Tongue (tissue), 1 donor: ENCODE measurements at regions not wholly inside any gene's neighbourhood (a gene's known extent, or its start where the extent isn't known, plus 50 kb on each side); places are given as distances from the start of the nearest gene placed in this dataset.
A peak's percentile ranks its signal among the peaks of the same experiment; 100 is the strongest.
"Not testable (repeated sequence)": the region's sequence is repeated elsewhere in the genome, so short reads cannot be mapped to it uniquely, and the experiment has no call there.

ENCODE experiments used
- DNase-seq: peaks from one replicate; pipeline ENCODE4 v3.0.0-alpha.2; 2015

DNA sequence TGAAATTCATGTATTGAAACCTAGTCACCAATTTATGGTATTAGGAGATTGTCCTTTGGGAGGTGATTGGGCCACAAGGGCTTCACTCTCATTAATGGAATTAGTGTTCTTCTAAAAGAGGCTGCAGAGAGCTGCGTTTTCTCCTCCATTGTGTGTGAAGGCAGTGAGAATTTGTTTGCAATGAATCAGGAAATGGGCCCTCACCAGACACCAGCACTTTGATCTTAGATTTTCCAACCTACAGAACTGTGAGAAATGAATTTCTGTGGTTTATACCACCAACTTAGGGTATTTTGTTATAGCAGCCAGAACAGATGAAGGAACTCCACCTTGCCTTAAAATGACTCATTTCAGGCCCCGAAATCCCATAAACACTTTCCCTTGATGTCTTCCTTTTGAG, 544.2 kb downstream of the RWDD3 start:
- DNase-seq, result no peak

- DNase-seq, result no peak
Observed at GRCh38 chr1:95780836-95781235, 546.8 kb downstream of the RWDD3 start.

- DNase-seq, result no peak
Observed at GRCh38 chr1:95790136-95790535, 556.1 kb downstream of the RWDD3 start.

DNA sequence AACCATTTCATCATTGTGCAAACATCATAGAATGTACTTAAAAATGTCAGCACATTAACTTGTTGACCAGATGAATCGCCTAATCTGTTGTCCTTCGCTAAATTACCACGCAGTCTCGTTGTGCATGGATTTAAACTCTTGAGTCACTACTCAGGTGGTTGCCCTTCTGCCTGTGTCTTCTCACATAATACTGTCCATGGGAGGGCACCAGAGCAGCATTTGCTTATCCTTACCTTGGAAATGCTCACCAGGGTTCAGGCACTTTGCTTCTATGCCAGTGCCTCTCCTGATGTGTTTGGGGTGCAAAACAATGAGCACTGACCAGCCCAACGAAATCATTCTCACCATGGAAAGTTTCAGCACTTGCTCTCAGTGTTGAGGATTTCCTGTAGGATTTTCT, 559.9 kb downstream of the RWDD3 start:
- no peak for DNase-seq

GRCh38 chr1:95797761-95798160, 563.8 kb downstream of the RWDD3 start:
- not testable (repeated sequence) for DNase-seq

- DNase-seq, result no peak
Observed at GRCh38 chr1:95806171-95806570, 572.2 kb downstream of the RWDD3 start.

DNA sequence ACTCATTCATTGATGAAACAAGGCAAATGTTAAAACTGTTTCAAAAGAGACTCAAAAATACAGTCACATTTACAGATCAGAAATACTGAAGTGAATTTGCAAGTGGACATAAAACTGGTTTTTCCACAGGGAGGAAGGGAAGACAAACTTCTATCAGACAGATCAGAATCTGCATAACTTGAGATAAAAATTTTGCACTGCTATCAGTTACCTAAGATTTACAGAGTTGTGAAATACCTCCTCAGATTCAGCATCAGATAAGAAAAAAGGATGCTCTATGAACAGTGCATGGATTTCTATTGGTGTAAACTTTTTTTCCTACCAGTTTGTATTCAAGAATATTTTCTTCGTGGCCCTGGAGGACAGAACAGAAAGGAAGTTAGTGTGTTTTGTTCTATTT, 575.4 kb downstream of the RWDD3 start:
- no peak for DNase-seq

DNA sequence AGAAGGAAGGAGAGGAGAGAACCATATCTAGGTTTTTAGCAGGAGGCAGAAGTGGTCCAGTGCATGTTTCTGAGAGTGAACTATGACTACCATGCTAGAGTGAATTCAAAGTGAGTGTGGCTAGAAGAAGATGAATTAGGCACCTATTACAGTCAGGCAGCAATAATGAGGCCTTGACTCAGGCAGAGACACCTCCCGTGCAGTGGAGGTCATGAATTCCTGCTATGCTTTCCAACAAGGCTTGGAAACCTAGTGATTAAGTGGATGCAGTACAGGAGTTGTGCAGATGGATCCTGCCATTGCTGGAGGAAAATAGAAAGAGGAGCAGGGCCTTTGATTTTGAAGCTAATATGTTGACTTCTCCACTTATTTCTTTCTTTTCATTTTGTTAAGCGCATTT, 581.5 kb downstream of the RWDD3 start:
- no peak for DNase-seq

DNA sequence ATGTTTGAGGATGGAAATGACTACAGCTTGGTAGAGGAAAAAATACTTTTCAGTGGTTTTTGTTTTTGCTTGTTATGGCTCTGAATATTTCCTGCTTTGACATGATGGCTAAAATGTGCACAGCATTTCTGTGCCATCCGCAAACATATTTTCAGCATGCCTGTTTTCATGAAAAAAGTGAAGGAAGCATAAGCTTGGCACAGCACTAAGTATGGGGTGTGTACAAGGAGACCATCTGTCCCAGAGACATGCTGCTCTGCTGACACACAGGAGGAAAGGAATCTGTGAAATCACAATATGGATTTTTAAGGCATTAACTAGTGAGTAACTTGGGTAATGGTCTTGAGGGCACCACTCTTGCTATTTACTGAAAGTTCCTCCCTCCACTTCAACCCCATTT, 595.5 kb downstream of the RWDD3 start:
- DNase-seq, result peak; percentile 7

GRCh38 chr1:95832370-95832769, 598.4 kb downstream of the RWDD3 start:
- no peak for DNase-seq

DNA sequence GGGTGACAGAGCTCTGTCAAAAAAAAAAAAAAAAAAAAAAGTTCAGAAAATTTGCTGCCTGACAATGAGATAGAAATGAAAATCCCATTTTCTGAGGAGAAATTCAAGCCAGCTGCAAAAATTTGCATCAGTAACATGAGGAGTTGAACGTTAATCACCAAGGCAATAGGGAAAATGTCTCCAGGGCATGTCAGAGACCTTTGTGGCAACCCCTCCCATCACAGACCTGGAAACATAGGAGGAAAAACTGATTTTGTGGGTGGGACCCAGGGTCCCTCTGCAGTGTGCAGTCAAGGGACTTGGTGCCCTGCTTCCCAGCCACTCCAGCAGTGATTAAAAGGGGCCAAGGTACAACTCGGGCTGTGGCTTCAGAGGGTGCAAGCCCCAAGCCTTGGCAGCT, 615.4 kb downstream of the RWDD3 start:
- DNase-seq, result no peak

- DNase-seq, result no peak
Observed at GRCh38 chr1:95850165-95850649, 616.2 kb downstream of the RWDD3 start.

DNA sequence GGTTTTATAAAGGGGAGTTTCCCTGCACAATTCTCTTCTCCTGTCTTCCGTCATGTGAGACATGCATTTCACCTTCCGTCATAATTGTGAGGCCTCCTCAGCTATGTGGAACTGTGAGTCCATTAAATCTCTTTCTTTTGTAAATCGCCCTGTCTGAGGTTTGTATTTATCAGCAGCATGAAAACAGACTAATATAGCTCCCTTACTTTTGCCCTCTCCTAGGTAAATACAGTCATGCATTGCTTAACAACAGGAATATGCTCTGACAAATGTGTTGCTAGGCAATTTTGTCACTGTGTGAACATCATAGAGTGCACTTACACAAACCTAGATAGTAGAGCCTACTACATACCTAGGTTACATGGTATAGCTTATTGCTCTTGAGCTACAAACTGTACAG, 616.8 kb downstream of the RWDD3 start:
- DNase-seq, result no peak

DNA sequence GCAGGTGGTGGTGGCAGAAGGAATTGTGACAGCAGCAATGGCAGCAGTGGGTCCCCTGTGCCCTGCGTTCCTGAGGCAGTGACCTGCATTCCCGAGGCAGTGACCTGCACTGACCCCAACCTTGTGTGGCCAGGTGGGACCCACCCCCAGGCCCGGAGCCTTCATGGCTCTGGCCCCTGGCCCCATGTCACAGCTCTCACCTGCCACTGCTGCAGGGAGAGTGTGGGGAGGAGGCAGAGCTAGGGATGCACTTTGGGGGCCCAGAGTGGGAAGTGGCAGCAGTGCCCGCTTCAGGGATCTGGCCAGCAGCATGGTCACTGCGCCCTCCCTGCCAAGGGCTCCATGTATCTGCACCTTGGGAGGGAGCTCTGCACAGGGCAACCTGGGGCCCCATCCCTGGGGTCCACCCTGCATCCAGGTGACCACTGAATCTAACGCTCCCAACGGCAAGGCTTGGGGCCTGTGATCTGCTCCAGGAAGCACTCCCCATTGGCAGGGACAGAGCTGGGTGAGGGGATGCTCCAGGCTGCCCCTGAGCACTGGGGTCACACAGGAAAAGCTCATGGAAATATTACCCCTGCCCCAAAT, 618.6 kb downstream of the RWDD3 start:
- DNase-seq, result no peak

- no peak for DNase-seq
Observed at GRCh38 chr1:95854457-95854856, 620.4 kb downstream of the RWDD3 start.

DNA sequence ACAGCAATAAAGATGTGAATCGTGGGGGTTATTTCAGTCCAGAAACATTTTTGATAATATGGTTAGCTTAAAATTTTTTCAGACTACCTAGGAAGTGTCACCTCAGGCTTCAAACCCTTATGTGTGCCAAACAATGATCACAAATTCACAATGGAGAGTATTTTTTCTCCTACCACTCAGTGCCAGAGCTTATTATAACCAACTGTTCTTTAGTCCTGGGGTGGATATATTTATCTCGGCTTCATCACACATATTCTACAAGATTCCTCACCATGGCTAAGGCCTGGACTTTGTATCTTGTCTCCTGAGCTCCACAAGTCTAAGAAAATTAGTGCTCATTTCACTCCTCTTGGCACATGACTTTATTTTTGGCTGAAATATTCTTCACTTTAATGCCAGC, 629.1 kb downstream of the RWDD3 start:
- DNase-seq, result no peak

- DNase-seq, result no peak
Observed at GRCh38 chr1:95865769-95866168, 631.8 kb downstream of the RWDD3 start.

- DNase-seq, result no peak
Observed at GRCh38 chr1:95876276-95876675, 642.3 kb downstream of the RWDD3 start.

GRCh38 chr1:95879498-95880050, 645.6 kb downstream of the RWDD3 start:
- no peak for DNase-seq

DNA sequence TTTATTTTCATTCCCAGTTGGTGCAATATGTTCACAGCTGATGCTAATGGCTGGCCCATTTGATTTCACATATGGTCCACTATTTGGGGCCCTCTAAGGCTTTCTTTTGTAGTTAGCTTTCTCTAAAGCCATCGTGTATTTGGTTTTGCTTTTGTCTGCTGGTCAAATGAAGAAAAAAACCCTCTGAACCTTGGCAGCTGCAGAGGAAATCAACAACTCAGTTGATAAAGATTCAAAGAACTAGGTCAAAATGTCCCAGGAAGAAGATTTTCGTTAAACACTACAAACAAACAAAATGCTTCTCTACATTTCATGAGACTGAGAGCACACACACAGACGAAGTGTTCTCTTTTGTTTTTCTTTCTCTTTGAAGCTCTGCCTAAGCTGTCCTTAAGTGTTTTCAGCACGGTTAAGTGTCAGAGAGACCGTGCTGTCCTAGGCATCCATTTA, 655.0 kb downstream of the RWDD3 start:
- no peak for DNase-seq

DNA sequence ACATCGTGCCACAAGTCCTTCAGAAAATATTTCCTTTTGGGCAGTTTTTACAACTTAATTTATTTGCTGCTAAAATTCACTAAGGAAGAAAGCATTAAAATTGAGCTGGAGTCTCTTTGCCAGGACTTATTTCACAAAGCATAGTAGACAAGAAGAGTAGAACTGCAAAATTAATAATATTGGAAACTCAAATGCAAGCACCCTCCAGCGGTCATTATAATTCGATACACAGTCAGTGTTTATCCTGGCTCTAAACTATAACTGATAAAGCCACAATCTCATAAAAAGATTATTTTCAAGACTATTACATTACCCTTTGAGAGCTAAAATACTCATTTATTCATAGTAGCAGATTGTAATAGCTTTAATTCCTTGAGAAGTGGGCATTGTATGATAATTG, 655.4 kb downstream of the RWDD3 start:
- no peak for DNase-seq

DNA sequence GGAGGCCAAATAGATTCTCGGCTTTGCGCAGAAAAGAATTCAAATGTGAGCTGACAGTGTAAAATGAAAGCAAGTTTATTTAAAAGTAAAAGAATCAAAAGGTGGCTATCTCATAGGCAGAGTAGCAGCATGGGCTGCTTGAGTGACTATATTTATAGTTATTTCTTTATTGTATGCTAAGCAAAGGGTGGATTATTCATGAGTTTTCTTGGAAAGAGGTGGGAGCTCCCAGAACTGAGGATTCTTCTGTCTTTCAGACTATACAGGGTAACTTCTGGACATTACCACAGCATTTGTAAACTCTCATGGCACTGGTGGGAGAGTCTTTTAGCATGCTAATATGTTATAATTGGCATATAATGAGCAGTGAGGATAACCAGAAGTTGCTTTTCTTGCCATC, 659.9 kb downstream of the RWDD3 start:
- DNase-seq, result no peak

- DNase-seq, result no peak
Observed at GRCh38 chr1:95903060-95903459, 669.0 kb downstream of the RWDD3 start.

GRCh38 chr1:95905818-95906395, 671.9 kb downstream of the RWDD3 start:
- no peak for DNase-seq
